Fibroblast of mammary gland (primary cell): ENCODE measurements at regions not wholly inside any gene's neighbourhood (a gene's known extent, or its start where the extent isn't known, plus 50 kb on each side); places are given as distances from the start of the nearest gene placed in this dataset.
"Not testable (repeated sequence)": the region's sequence is repeated elsewhere in the genome, so short reads cannot be mapped to it uniquely, and the experiment has no call there.

Source experiments
- DNase-seq: peaks from one replicate; pipeline ENCODE4 v3.0.0-alpha.2; 2010; ENCODE audit warnings: low read depth
- H3K4me3 ChIP-seq: 2 replicates; pipeline ENCODE4 v1.5.1; 2011; ENCODE audit warnings: low read depth, mild to moderate bottlenecking, low read length, moderate library complexity; ENCODE audit not compliant: control insufficient read depth
- CTCF ChIP-seq: conservative IDR thresholded peaks from 2 replicates; pipeline ENCODE4 v1.5.1; 2011; ENCODE audit warnings: low read depth, low read length, inconsistent platforms; ENCODE audit not compliant: control insufficient read depth, insufficient read depth

- TF ChIP-seq CTCF, result no peak
- no peak for DNase-seq
- no peak overlapping the region for H3K4me3 ChIP-seq
Measured at GRCh38 chr6:144667532-144668503, 382.7 kb downstream of the UTRN start.

- DNase-seq, H3K4me3 ChIP-seq: not testable (repeated sequence)
Measured at GRCh38 chr6:144670259-144670658, 385.1 kb downstream of the UTRN start.

- no peak overlapping the region for H3K4me3 ChIP-seq
- DNase-seq, result no peak
- no peak for TF ChIP-seq CTCF
Measured at GRCh38 chr6:144673807-144674206, 388.7 kb downstream of the UTRN start.

- no peak overlapping the region for H3K4me3 ChIP-seq
- peak; percentile 31 for DNase-seq
- no peak for TF ChIP-seq CTCF
Measured at GRCh38 chr6:144675231-144675861, 390.2 kb downstream of the UTRN start.

- H3K4me3 ChIP-seq, DNase-seq: not testable (repeated sequence)
Measured at GRCh38 chr6:144676310-144676709, 391.2 kb downstream of the UTRN start.

GRCh38 chr6:144677263-144677662, 392.1 kb downstream of the UTRN start:
- not testable (repeated sequence) for H3K4me3 ChIP-seq, DNase-seq

- DNase-seq, result peak; percentile 80
- no peak for TF ChIP-seq CTCF
Measured at GRCh38 chr6:144678844-144679243, 393.7 kb downstream of the UTRN start.

GRCh38 chr6:144681334-144681733, 396.2 kb downstream of the UTRN start:
- DNase-seq, result no peak
- no peak overlapping the region for H3K4me3 ChIP-seq
- TF ChIP-seq CTCF, result no peak

More at GRCh38 chr6:144678844-144679243, 393.7 kb downstream of the UTRN start:
- no peak overlapping the region for H3K4me3 ChIP-seq
